HepG2 (cell line): ENCODE measurements at regions not wholly inside any gene's neighbourhood (a gene's known extent, or its start where the extent isn't known, plus 50 kb on each side); places are given as distances from the start of the nearest gene placed in this dataset.

Experiments
- CERS6 ChIP-seq: sonication (generic); formaldehyde crosslinking; IDR thresholded peaks from 2 replicates; pipeline ENCODE4 v1.5.0; 2020; ENCODE audit warnings: missing genetic modification reagents
- NCOA1 ChIP-seq: sonication (generic); formaldehyde crosslinking; IDR thresholded peaks from 2 replicates; pipeline ENCODE4 v1.9.0; 2021; ENCODE audit warnings: missing genetic modification reagents
- POLR2A ChIP-seq, 2 experiments: IDR thresholded peaks; 2 replicates each; pipeline ENCODE4 v1.6.1; 2011; ENCODE audit warnings: low read depth in 2 of 2, low read length in 2 of 2, mild to moderate bottlenecking in 1 of 2, moderate library complexity in 1 of 2; ENCODE audit not compliant: insufficient read depth in 1 of 2
- POLR2AphosphoS2 ChIP-seq: IDR thresholded peaks from 2 replicates; pipeline ENCODE4 v1.6.1; 2011; ENCODE audit warnings: low read depth, low read length, improper control_type of control experiment
- POLR2AphosphoS5 ChIP-seq: IDR thresholded peaks from 2 replicates; pipeline ENCODE4 v1.6.1; 2012; ENCODE audit warnings: low read depth, low read length
- ZNF317 ChIP-seq: sonication (generic); formaldehyde crosslinking; IDR thresholded peaks from 2 replicates; pipeline ENCODE4 v1.5.0; 2020; ENCODE audit warnings: mild to moderate bottlenecking, missing genetic modification reagents
- ZNF761 ChIP-seq: sonication (generic); formaldehyde crosslinking; conservative IDR thresholded peaks from 2 replicates; pipeline ENCODE4 v1.4.0; 2020; ENCODE audit warnings: mild to moderate bottlenecking, missing genetic modification reagents

- no peak for TF ChIP-seq POLR2AphosphoS2
- TF ChIP-seq ZNF317 (CRISPR knock-in tag) = no peak
- no peak for TF ChIP-seq ZNF761
- no peak for TF ChIP-seq POLR2A (IDR thresholded peaks at IDR 0.05; ENCODE audit: insufficient read depth in 1 of 2, low read depth in 2 of 2, low read length in 2 of 2)
- no peak for TF ChIP-seq NCOA1 (CRISPR knock-in tag)
- no peak for TF ChIP-seq POLR2AphosphoS5
- TF ChIP-seq CERS6 = no peak
Observed at GRCh38 chr15:67920524-67921240, 80.8 kb upstream of the RNU6-1 start.
